ENCODE measurements at regions not wholly inside any gene's neighbourhood (a gene's known extent, or its start where the extent isn't known, plus 50 kb on each side); places are given as distances from the start of the nearest gene placed in this dataset.

DNA sequence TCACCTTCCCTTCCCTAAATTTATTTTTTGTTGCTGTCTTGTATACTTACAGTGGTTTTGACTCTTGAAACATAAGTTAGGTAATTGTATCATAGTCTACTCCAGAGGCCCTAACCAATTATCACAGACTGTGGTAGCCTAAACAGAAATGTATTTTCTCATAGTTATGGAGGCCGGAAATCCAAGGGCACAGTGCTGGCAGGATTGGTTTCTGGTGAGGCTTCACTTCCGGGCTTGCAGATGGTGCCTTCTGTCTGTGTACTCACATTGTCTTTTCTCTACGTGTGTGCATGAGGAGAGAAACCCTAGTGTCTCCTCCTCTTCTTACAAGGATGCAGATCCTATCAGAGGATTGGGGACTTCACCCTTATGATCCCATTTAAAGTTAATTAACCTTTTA, 290.2 kb upstream of the KCNMB2 start:
- no peak for TF ChIP-seq FOXP2 (optimal IDR thresholded peaks at IDR 0.05; ENCODE audit: control extremely low read depth, extremely low read length, insufficient read depth)
- TF ChIP-seq EZH2 (IDR thresholded peaks at IDR 0.05): no peak
- no peak for TF ChIP-seq POLR2AphosphoS5 (IDR thresholded peaks at IDR 0.05; ENCODE audit: borderline replicate concordance, low read depth, low read length)
- no peak overlapping the region for H3K9ac ChIP-seq (ENCODE audit: insufficient read length)
- H3K9me3 ChIP-seq (ENCODE audit: low read depth, low read length): no peaks in the 10 kb centered on the region
- no peak overlapping the region for H3K27ac ChIP-seq
- H3K4me3 ChIP-seq: no peak overlapping the region
- DNase-seq (ENCODE audit: low read depth, low spot score): no peak
- H3K36me3 ChIP-seq (ENCODE audit: insufficient read depth, low read length): no peaks in the 10 kb centered on the region

DNA sequence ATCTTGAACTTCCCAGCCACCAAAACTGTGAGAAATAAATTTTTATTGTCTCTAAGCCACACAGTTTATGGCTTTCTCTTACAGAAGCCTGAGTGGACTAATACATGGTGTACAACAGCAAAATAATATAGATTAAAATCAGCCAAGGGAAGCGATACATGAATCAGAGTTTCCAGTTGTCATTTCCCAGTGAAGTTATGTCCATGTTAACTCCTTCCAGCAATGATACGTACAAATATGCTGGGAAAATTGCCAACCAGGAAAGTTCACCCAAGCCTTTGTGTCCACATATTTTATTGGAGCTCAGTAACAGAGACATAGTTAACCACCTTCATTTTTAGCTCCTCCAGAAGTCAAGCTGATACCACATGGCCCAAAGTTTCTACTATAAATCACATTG, 280.9 kb upstream of the KCNMB2 start:
- DNase-seq (ENCODE audit: low read depth, low spot score): no peak
- Histone ChIP-seq H3K27ac (no peak overlapping the region), H3K9ac (ENCODE audit: insufficient read length) (no peak overlapping the region), H3K9me3 (ENCODE audit: low read depth, low read length) (no peaks in the 10 kb centered on the region), H3K4me3 (no peak overlapping the region), H3K36me3 (ENCODE audit: insufficient read depth, low read length) (no peaks in the 10 kb centered on the region)
- TF ChIP-seq EZH2 (IDR thresholded peaks at IDR 0.05) (no peak), FOXP2 (optimal IDR thresholded peaks at IDR 0.05; ENCODE audit: control extremely low read depth, extremely low read length, insufficient read depth) (no peak), POLR2AphosphoS5 (IDR thresholded peaks at IDR 0.05; ENCODE audit: borderline replicate concordance, low read depth, low read length) (no peak)

DNA sequence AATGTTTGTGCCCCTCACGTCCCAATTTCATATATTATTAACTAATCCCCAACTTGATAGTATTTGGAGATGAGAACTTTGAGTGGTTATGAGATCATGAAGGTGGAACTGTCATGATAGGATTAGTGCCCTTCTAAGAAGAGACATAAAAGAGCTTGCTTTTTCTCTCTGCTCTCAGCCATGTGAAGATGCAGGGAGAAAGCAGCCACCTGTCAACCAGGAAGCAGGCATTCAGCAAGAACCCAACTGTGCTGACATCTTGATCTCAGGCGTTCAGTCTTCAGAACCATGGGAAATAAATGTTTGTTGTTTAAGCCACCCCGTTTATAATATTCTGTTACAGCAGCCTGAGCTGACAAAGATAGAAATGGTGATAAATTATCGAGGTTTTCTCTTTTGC, 278.7 kb upstream of the KCNMB2 start:
- TF ChIP-seq EZH2 (IDR thresholded peaks at IDR 0.05): no peak
- TF ChIP-seq POLR2AphosphoS5 (IDR thresholded peaks at IDR 0.05; ENCODE audit: borderline replicate concordance, low read depth, low read length): no peak
- TF ChIP-seq FOXP2 (optimal IDR thresholded peaks at IDR 0.05; ENCODE audit: control extremely low read depth, extremely low read length, insufficient read depth): no peak
- H3K4me3 ChIP-seq: no peak overlapping the region
- H3K9me3 ChIP-seq (ENCODE audit: low read depth, low read length): no peaks in the 10 kb centered on the region
- DNase-seq (ENCODE audit: low read depth, low spot score): no peak
- no peak overlapping the region for H3K27ac ChIP-seq
- no peak overlapping the region for H3K9ac ChIP-seq (ENCODE audit: insufficient read length)
- no peaks in the 10 kb centered on the region for H3K36me3 ChIP-seq (ENCODE audit: insufficient read depth, low read length)

DNA sequence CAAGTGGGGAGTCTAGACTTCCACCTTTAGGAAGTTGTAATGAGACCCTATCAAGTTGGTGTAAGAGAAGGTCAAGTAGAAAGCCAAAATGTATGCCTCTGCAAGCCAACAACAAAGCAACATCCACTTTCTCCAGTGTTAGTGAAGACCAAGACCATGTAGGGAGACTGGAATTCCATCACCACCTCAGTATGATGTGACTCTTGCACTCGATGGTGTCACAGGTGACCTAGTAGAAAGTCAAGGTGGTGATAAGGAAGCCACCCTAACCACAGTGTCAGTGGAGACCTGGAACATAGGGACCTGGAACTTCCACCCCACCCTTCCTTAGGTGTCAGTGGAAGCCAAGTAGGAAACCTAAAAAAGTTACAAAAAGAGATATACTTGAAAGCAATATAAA, 278.1 kb upstream of the KCNMB2 start:
- H3K4me3 ChIP-seq: no peak overlapping the region
- DNase-seq (ENCODE audit: low read depth, low spot score): no peak
- no peaks in the 10 kb centered on the region for H3K9me3 ChIP-seq (ENCODE audit: low read depth, low read length)
- no peak overlapping the region for H3K27ac ChIP-seq
- H3K36me3 ChIP-seq (ENCODE audit: insufficient read depth, low read length): no peaks in the 10 kb centered on the region
- H3K9ac ChIP-seq (ENCODE audit: insufficient read length): no peak overlapping the region
- TF ChIP-seq EZH2 (IDR thresholded peaks at IDR 0.05): no peak

DNA sequence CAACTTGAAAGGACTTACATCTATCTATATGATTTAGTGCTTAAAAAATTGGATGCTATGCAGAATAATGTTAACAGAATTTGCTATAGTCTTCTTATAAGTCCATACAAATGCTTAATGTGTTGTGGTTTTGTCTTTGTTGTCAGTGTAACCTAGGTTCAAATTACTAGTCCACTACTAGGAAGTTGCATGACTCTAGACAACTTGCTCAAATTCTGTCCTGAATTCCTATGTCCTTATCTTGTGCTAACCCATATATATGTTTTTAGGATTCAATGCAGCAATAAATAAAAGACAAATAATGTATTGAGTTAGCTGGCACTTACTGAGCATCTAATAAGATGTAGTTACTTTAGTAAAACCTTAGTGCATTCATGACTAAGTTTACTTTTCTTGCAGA, 276.5 kb upstream of the KCNMB2 start:
- H3K27ac ChIP-seq: no peak overlapping the region
- H3K9ac ChIP-seq (ENCODE audit: insufficient read length): no peak overlapping the region
- no peaks in the 10 kb centered on the region for H3K9me3 ChIP-seq (ENCODE audit: low read depth, low read length)
- no peaks in the 10 kb centered on the region for H3K36me3 ChIP-seq (ENCODE audit: insufficient read depth, low read length)
- DNase-seq (ENCODE audit: low read depth, low spot score): no peak
- H3K4me3 ChIP-seq: no peak overlapping the region
- no peak for TF ChIP-seq EZH2 (IDR thresholded peaks at IDR 0.05)
- TF ChIP-seq POLR2AphosphoS5 (IDR thresholded peaks at IDR 0.05; ENCODE audit: borderline replicate concordance, low read depth, low read length): no peak
- no peak for TF ChIP-seq FOXP2 (optimal IDR thresholded peaks at IDR 0.05; ENCODE audit: control extremely low read depth, extremely low read length, insufficient read depth)

DNA sequence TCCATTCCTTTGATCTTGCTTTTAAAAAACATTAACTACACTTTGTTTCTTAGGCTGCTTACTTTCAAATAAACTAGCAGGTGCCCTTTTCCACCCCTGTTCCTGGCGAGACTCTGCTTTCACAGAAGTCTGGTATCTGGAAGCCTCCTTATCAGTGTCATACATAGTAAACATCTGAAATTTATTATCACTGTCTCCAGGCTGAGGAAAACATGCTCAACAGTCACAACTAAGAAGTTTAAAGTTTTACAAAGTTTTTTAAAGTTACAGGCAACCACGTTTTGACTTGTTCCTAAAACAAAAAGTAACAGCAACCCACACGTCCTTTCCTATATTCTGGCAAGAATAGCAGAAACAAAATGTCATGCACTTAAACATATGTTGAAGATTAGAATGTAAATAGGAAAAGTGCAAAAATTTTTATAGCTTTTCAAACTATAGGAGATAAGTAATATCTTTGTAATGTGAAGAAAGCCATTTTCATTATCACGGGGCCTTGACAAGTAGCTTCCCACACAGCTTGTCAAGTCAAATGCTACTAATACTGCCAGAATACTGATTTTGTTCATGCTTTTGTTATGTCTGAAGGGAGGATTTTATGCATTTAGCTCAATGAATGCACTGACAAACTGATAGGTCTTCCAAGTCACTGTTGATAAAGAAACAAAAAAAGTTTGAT, 275.2 kb upstream of the KCNMB2 start:
- H3K27ac ChIP-seq: peak overlapping the region; percentile 54
- H3K9me3 ChIP-seq (ENCODE audit: low read depth, low read length): no peaks in the 10 kb centered on the region
- peak overlapping the region; percentile 44 for H3K9ac ChIP-seq (ENCODE audit: insufficient read length)
- TF ChIP-seq POLR2AphosphoS5 (IDR thresholded peaks at IDR 0.05; ENCODE audit: borderline replicate concordance, low read depth, low read length) (no peak), EZH2 (IDR thresholded peaks at IDR 0.05) (no peak), FOXP2 (optimal IDR thresholded peaks at IDR 0.05; ENCODE audit: control extremely low read depth, extremely low read length, insufficient read depth) (peak; percentile 26)
- H3K36me3 ChIP-seq (ENCODE audit: insufficient read depth, low read length): no peaks in the 10 kb centered on the region
- no peak for DNase-seq (ENCODE audit: low read depth, low spot score)
- peak overlapping the region; percentile 67 for H3K4me3 ChIP-seq

DNA sequence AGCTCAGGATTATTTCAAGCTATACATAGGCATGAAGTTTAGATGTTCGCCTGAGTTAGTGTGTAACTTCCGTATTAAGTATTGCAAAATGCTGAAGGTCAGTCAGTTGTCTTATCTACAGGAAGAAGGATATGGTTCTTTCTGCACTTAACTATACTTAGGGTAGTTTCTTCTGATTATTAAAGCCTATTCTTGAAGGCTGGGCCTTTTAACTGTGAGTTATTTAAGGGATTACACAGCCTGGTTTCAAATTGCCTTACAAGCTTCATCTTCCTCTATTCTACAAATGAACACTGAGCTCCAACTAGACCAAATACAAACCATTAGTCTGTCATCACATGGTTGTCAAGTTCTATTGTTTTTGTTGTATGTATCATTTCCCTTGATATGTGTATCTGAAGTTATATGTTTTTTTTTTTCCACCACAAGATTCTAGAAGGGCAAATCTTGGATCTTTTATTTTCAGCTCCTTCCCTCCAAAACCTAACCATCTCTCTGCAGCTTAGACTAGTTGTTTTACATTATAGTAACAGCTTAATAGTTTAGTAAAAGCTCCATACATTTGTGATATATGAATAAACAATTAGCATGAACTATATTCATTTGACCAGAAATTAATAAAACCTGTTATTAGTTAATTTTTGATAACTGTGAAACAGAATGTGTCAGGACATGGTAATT, 272.9 kb upstream of the KCNMB2 start:
- DNase-seq (ENCODE audit: low read depth, low spot score): no peak
- no peak overlapping the region for H3K4me3 ChIP-seq
- H3K27ac ChIP-seq: 0 out of 2 replicates have a peak overlapping the region, but pooled peaks have one; percentile 15
- no peaks in the 10 kb centered on the region for H3K9me3 ChIP-seq (ENCODE audit: low read depth, low read length)
- H3K9ac ChIP-seq (ENCODE audit: insufficient read length): no peak overlapping the region
- no peak for TF ChIP-seq EZH2 (IDR thresholded peaks at IDR 0.05)
- TF ChIP-seq FOXP2 (optimal IDR thresholded peaks at IDR 0.05; ENCODE audit: control extremely low read depth, extremely low read length, insufficient read depth): no peak
- no peak for TF ChIP-seq POLR2AphosphoS5 (IDR thresholded peaks at IDR 0.05; ENCODE audit: borderline replicate concordance, low read depth, low read length)
- H3K36me3 ChIP-seq (ENCODE audit: insufficient read depth, low read length): no peaks in the 10 kb centered on the region

DNA sequence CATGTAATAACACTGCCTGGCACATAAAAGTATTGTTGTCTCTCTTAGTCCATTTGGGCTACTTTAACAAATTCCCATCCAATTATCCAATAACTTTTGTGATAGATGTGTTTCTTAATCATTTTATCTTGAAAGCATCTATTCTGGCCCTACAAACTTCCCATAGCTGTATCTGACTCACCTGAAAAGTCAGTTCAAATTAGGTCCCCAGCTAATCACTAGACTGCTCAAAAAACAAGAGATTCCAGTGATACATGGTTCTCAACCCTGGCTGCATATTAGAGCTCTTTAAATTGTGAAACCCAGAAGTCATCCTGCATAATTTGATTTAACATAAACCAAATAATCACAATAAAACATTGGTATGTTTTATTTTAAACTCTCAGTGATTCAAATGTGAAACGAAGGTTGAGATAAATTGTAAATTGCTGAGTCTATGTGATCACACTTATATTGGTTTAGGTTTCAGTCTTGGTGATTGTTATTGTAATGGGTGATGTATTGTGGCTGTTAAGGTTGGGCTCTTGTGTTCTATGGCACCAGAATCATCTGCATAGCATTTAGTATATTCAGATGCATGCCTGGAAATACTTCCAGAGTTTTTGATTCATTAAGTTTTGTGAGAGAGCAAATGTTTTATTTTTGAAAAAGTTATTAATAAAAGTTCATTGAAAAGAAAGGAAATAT, 268.9 kb upstream of the KCNMB2 start:
- H3K9me3 ChIP-seq (ENCODE audit: low read depth, low read length): no peaks in the 10 kb centered on the region
- DNase-seq (ENCODE audit: low read depth, low spot score): no peak
- no peak overlapping the region for H3K4me3 ChIP-seq
- H3K27ac ChIP-seq: no peak overlapping the region
- H3K36me3 ChIP-seq (ENCODE audit: insufficient read depth, low read length): no peaks in the 10 kb centered on the region
- TF ChIP-seq POLR2AphosphoS5 (IDR thresholded peaks at IDR 0.05; ENCODE audit: borderline replicate concordance, low read depth, low read length) (no peak), FOXP2 (optimal IDR thresholded peaks at IDR 0.05; ENCODE audit: control extremely low read depth, extremely low read length, insufficient read depth) (no peak), EZH2 (IDR thresholded peaks at IDR 0.05) (no peak)
- no peak overlapping the region for H3K9ac ChIP-seq (ENCODE audit: insufficient read length)

Measured in SK-N-MC (cell line).